GM23338 (cell line): ENCODE measurements at regions not wholly inside any gene's neighbourhood (a gene's known extent, or its start where the extent isn't known, plus 50 kb on each side); places are given as distances from the start of the nearest gene placed in this dataset.

Source experiments
- ATAC-seq: fragments of 200-7000 bp; cut with Tn5 transposase; 3 replicates; pipeline ENCODE4 v1.9.1; 2020
- DNase-seq: peaks from one replicate; pipeline ENCODE4 v3.0.0-alpha.2; 2015; ENCODE audit warnings: low spot score
- H2AFZ ChIP-seq: fragments of 200-600 bp; sonication (generic); 2 replicates; pipeline ENCODE4 v1.8.0; 2016; ENCODE audit warnings: antibody characterized with exemption, mild to moderate bottlenecking, moderate library complexity
- H3F3A ChIP-seq: fragments of 200-600 bp; sonication (generic); replicated peaks from 2 replicates; pipeline ENCODE4 v1.8.0; 2017; ENCODE audit warnings: antibody characterized with exemption, mixed run types, low read depth
- H3K27ac ChIP-seq: fragments of 200-600 bp; sonication (generic); 2 replicates; pipeline ENCODE4 v1.6.1; 2016; ENCODE audit warnings: low read depth
- H3K27me3 ChIP-seq: fragments of 200-600 bp; sonication (generic); 2 replicates; pipeline ENCODE4 v1.8.0; 2016; ENCODE audit warnings: mild to moderate bottlenecking, mixed run types, moderate library complexity; ENCODE audit not compliant: insufficient read depth
- H3K36me3 ChIP-seq: fragments of 200-600 bp; sonication (generic); 2 replicates; pipeline ENCODE4 v1.8.0; 2016; ENCODE audit warnings: mild to moderate bottlenecking; ENCODE audit not compliant: insufficient read depth
- H3K4me1 ChIP-seq: fragments of 200-600 bp; sonication (generic); 2 replicates; pipeline ENCODE4 v1.8.0; 2016; ENCODE audit warnings: mild to moderate bottlenecking, moderate library complexity; ENCODE audit not compliant: insufficient read depth
- H3K4me2 ChIP-seq: fragments of 200-600 bp; sonication (generic); 2 replicates; pipeline ENCODE4 v1.7.1; 2017; ENCODE audit warnings: mixed run types
- H3K4me3 ChIP-seq: fragments of 200-600 bp; sonication (generic); 2 replicates; pipeline ENCODE4 v1.6.1; 2016; ENCODE audit warnings: mixed run types
- H3K79me2 ChIP-seq: fragments of 200-600 bp; sonication (generic); replicated peaks from 2 replicates; pipeline ENCODE4 v1.8.0; 2017; ENCODE audit warnings: mild to moderate bottlenecking; ENCODE audit not compliant: insufficient read depth
- H3K9me2 ChIP-seq: fragments of 200-600 bp; sonication (generic); 2 replicates; pipeline ENCODE4 v1.8.0; 2017; ENCODE audit not compliant: insufficient read depth
- H4K20me1 ChIP-seq: fragments of 200-600 bp; sonication (generic); replicated peaks from 2 replicates; pipeline ENCODE4 v1.8.0; 2017; ENCODE audit warnings: mild to moderate bottlenecking; ENCODE audit not compliant: insufficient read depth
- H3K27ac Mint-ChIP-seq: 2 replicates; pipeline ENCODE4 v1.8.0; 2020; ENCODE audit warnings: inconsistent platforms, mild to moderate bottlenecking, moderate library complexity, mixed read lengths
- H3K27me3 Mint-ChIP-seq: 3 replicates; pipeline ENCODE4 v1.8.0; 2022; ENCODE audit warnings: low read depth, mild to moderate bottlenecking, moderate library complexity, mixed read lengths, inconsistent platforms; ENCODE audit not compliant: insufficient read depth, poor library complexity
- H3K36me3 Mint-ChIP-seq: 3 replicates; pipeline ENCODE4 v1.8.0; 2021; ENCODE audit warnings: low read depth, mild to moderate bottlenecking, inconsistent platforms, moderate library complexity, mixed read lengths
- H3K4me1 Mint-ChIP-seq: 3 replicates; pipeline ENCODE4 v1.8.0; 2020; ENCODE audit warnings: mild to moderate bottlenecking, inconsistent platforms, mixed read lengths
- H3K4me3 Mint-ChIP-seq: 3 replicates; pipeline ENCODE4 v1.8.0; 2021; ENCODE audit warnings: moderate library complexity, mild to moderate bottlenecking, inconsistent platforms, mixed read lengths
- H3K9me3 Mint-ChIP-seq: 3 replicates; pipeline ENCODE4 v1.8.0; 2020; ENCODE audit warnings: moderate library complexity, mild to moderate bottlenecking, inconsistent platforms, mixed read lengths
- CREB1 ChIP-seq: fragments of 250-450 bp; sonication (Bioruptor Pico); IDR thresholded peaks from 2 replicates; pipeline ENCODE4 v1.5.0; 2020; ENCODE audit warnings: low read depth, mild to moderate bottlenecking, moderate library complexity
- EZH2phosphoT487 ChIP-seq: fragments of 200-600 bp; sonication (generic); IDR thresholded peaks from one replicate; pipeline ENCODE4 v1.8.1; 2018; ENCODE audit warnings: antibody characterized with exemption; ENCODE audit not compliant: unreplicated experiment
- ZNF114 ChIP-seq: fragments of 250-450 bp; sonication (Bioruptor Pico); IDR thresholded peaks from 2 replicates; pipeline ENCODE4 v1.5.0; 2020; ENCODE audit warnings: mild to moderate bottlenecking, moderate library complexity
- ZNF331 ChIP-seq: fragments of 250-450 bp; sonication (Bioruptor Pico); IDR thresholded peaks from 2 replicates; pipeline ENCODE4 v1.5.0; 2020; ENCODE audit warnings: low read depth, mild to moderate bottlenecking, moderate library complexity
- TF ChIP-seq, protein P1 (sequence below), 2 experiments: fragments of 200-600 bp in 1 of 2; sonication (generic) in 1 of 2; conservative IDR thresholded peaks; 2 replicates each; pipeline versions ENCODE4 v1.5.1 to v1.6.1; 2016 to 2017; ENCODE audit warnings: antibody characterized with exemption in 2 of 2, low read depth in 2 of 2, mild to moderate bottlenecking in 2 of 2, moderate library complexity in 1 of 2
- TF ChIP-seq, protein P2 (sequence below): IDR thresholded peaks from 2 replicates; pipeline ENCODE4 v1.6.1; 2016; ENCODE audit warnings: antibody characterized with exemption
- TF ChIP-seq, protein P3 (sequence below): IDR thresholded peaks from one replicate; pipeline ENCODE4 v1.6.1; 2018; ENCODE audit warnings: antibody characterized with exemption; ENCODE audit not compliant: unreplicated experiment
- TF ChIP-seq, protein P4 (sequence below): fragments of 250-450 bp; sonication (Bioruptor Pico); IDR thresholded peaks from 2 replicates; pipeline ENCODE4 v1.5.0; 2020; ENCODE audit warnings: mild to moderate bottlenecking, moderate library complexity

DNA sequence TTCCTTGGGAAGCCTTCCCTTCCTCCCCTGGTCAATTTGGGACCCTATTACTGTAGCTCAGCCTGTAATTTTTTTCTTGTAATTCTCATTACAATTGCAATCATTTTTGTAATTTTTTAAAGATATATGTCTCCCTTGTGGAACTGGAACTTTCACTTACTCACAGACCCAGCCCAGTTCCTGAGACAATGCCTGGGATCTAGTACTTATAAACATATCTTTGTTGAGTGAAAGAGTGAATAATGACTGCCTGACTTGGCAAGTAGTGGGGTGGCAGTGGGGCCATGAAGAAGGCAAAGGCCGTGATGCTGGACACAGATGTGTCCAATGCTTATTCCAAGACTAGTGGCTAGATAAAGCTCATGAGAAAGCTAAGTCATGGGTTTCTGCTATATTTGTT, 294.5 kb upstream of the LRRN1 start (continued):
- TF ChIP-seq, protein P1, sequence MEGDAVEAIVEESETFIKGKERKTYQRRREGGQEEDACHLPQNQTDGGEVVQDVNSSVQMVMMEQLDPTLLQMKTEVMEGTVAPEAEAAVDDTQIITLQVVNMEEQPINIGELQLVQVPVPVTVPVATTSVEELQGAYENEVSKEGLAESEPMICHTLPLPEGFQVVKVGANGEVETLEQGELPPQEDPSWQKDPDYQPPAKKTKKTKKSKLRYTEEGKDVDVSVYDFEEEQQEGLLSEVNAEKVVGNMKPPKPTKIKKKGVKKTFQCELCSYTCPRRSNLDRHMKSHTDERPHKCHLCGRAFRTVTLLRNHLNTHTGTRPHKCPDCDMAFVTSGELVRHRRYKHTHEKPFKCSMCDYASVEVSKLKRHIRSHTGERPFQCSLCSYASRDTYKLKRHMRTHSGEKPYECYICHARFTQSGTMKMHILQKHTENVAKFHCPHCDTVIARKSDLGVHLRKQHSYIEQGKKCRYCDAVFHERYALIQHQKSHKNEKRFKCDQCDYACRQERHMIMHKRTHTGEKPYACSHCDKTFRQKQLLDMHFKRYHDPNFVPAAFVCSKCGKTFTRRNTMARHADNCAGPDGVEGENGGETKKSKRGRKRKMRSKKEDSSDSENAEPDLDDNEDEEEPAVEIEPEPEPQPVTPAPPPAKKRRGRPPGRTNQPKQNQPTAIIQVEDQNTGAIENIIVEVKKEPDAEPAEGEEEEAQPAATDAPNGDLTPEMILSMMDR (conservative IDR thresholded peaks at IDR 0.05; ENCODE audit: low read depth in 2 of 2): no peak
- TF ChIP-seq EZH2phosphoT487 (no peak), ZNF331 (CRISPR knock-in tag) (no peak), ZNF114 (CRISPR knock-in tag) (no peak), CREB1 (CRISPR knock-in tag) (no peak)
- TF ChIP-seq, protein P2, sequence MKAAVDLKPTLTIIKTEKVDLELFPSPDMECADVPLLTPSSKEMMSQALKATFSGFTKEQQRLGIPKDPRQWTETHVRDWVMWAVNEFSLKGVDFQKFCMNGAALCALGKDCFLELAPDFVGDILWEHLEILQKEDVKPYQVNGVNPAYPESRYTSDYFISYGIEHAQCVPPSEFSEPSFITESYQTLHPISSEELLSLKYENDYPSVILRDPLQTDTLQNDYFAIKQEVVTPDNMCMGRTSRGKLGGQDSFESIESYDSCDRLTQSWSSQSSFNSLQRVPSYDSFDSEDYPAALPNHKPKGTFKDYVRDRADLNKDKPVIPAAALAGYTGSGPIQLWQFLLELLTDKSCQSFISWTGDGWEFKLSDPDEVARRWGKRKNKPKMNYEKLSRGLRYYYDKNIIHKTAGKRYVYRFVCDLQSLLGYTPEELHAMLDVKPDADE: no peak
- TF ChIP-seq, protein P3, sequence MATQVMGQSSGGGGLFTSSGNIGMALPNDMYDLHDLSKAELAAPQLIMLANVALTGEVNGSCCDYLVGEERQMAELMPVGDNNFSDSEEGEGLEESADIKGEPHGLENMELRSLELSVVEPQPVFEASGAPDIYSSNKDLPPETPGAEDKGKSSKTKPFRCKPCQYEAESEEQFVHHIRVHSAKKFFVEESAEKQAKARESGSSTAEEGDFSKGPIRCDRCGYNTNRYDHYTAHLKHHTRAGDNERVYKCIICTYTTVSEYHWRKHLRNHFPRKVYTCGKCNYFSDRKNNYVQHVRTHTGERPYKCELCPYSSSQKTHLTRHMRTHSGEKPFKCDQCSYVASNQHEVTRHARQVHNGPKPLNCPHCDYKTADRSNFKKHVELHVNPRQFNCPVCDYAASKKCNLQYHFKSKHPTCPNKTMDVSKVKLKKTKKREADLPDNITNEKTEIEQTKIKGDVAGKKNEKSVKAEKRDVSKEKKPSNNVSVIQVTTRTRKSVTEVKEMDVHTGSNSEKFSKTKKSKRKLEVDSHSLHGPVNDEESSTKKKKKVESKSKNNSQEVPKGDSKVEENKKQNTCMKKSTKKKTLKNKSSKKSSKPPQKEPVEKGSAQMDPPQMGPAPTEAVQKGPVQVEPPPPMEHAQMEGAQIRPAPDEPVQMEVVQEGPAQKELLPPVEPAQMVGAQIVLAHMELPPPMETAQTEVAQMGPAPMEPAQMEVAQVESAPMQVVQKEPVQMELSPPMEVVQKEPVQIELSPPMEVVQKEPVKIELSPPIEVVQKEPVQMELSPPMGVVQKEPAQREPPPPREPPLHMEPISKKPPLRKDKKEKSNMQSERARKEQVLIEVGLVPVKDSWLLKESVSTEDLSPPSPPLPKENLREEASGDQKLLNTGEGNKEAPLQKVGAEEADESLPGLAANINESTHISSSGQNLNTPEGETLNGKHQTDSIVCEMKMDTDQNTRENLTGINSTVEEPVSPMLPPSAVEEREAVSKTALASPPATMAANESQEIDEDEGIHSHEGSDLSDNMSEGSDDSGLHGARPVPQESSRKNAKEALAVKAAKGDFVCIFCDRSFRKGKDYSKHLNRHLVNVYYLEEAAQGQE: no peak

DNA sequence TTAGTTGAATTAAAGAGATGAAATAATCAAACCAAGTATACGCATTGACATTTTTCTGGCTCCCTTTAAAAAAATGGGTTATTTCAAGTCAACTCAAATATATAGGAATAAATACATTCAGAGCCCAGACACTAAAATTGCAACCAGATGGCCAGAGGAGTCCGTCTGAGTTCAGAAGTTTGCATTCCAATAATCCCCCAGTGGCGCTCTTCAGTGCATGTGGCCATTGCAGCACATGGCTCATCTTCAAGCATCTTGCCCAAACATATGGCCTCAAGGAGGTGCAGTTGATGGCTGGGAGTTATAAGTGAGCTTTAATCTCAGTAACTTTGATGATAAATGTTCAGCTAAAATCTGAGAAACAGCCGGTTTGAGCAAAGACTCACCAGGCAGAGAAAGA, 295.8 kb upstream of the LRRN1 start:
- H3K4me3 ChIP-seq: no peak overlapping the region
- H3K4me1 ChIP-seq: no peaks in the 10 kb centered on the region
- H3K9me3 Mint-ChIP-seq: peaks cover 94% of the 10 kb centered on the region
- ATAC-seq (no peak), DNase-seq (no peak)
- H3K27me3 ChIP-seq: no peaks in the 10 kb centered on the region
- peaks cover 21% of the 10 kb centered on the region for H3K36me3 Mint-ChIP-seq
- no peaks in the 10 kb centered on the region for H3K4me1 Mint-ChIP-seq
- no peaks in the 10 kb centered on the region for H3F3A ChIP-seq
- no peak overlapping the region for H3K27ac ChIP-seq
- H3K4me3 Mint-ChIP-seq: no peak overlapping the region
- H4K20me1 ChIP-seq: no peaks in the 10 kb centered on the region
- no peaks in the 10 kb centered on the region for H3K36me3 ChIP-seq
- H3K27me3 Mint-ChIP-seq: no peaks in the 10 kb centered on the region
- H3K9me2 ChIP-seq: no peaks in the 10 kb centered on the region
- no peak overlapping the region for H2AFZ ChIP-seq
- no peak overlapping the region for H3K4me2 ChIP-seq
- no peak overlapping the region for H3K27ac Mint-ChIP-seq
- no peaks in the 10 kb centered on the region for H3K79me2 ChIP-seq
- TF ChIP-seq, protein P3: no peak
- TF ChIP-seq, protein P4, sequence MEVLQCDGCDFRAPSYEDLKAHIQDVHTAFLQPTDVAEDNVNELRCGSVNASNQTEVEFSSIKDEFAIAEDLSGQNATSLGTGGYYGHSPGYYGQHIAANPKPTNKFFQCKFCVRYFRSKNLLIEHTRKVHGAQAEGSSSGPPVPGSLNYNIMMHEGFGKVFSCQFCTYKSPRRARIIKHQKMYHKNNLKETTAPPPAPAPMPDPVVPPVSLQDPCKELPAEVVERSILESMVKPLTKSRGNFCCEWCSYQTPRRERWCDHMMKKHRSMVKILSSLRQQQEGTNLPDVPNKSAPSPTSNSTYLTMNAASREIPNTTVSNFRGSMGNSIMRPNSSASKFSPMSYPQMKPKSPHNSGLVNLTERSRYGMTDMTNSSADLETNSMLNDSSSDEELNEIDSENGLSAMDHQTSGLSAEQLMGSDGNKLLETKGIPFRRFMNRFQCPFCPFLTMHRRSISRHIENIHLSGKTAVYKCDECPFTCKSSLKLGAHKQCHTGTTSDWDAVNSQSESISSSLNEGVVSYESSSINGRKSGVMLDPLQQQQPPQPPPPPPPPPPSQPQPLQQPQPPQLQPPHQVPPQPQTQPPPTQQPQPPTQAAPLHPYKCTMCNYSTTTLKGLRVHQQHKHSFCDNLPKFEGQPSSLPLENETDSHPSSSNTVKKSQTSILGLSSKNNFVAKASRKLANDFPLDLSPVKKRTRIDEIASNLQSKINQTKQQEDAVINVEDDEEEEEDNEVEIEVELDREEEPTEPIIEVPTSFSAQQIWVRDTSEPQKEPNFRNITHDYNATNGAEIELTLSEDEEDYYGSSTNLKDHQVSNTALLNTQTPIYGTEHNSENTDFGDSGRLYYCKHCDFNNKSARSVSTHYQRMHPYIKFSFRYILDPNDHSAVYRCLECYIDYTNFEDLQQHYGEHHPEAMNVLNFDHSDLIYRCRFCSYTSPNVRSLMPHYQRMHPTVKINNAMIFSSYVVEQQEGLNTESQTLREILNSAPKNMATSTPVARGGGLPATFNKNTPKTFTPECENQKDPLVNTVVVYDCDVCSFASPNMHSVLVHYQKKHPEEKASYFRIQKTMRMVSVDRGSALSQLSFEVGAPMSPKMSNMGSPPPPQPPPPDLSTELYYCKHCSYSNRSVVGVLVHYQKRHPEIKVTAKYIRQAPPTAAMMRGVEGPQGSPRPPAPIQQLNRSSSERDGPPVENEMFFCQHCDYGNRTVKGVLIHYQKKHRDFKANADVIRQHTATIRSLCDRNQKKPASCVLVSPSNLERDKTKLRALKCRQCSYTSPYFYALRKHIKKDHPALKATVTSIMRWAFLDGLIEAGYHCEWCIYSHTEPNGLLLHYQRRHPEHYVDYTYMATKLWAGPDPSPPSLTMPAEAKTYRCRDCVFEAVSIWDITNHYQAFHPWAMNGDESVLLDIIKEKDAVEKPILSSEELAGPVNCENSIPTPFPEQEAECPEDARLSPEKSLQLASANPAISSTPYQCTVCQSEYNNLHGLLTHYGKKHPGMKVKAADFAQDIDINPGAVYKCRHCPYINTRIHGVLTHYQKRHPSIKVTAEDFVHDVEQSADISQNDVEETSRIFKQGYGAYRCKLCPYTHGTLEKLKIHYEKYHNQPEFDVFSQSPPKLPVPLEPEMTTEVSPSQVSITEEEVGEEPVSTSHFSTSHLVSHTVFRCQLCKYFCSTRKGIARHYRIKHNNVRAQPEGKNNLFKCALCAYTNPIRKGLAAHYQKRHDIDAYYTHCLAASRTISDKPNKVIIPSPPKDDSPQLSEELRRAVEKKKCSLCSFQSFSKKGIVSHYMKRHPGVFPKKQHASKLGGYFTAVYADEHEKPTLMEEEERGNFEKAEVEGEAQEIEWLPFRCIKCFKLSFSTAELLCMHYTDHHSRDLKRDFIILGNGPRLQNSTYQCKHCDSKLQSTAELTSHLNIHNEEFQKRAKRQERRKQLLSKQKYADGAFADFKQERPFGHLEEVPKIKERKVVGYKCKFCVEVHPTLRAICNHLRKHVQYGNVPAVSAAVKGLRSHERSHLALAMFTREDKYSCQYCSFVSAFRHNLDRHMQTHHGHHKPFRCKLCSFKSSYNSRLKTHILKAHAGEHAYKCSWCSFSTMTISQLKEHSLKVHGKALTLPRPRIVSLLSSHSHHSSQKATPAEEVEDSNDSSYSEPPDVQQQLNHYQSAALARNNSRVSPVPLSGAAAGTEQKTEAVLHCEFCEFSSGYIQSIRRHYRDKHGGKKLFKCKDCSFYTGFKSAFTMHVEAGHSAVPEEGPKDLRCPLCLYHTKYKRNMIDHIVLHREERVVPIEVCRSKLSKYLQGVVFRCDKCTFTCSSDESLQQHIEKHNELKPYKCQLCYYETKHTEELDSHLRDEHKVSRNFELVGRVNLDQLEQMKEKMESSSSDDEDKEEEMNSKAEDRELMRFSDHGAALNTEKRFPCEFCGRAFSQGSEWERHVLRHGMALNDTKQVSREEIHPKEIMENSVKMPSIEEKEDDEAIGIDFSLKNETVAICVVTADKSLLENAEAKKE (CRISPR knock-in tag): no peak
- TF ChIP-seq EZH2phosphoT487 (no peak), CREB1 (CRISPR knock-in tag) (no peak)
